ENCODE measurements at regions not wholly inside any gene's neighbourhood (a gene's known extent, or its start where the extent isn't known, plus 50 kb on each side); places are given as distances from the start of the nearest gene placed in this dataset.

GRCh38 chr2:121160366-121160765 lies 124.6 kb downstream of the TFCP2L1 start:
- no peak for TF ChIP-seq POLR2AphosphoS5 (IDR thresholded peaks at IDR 0.05)
- TF ChIP-seq POLR2A (IDR thresholded peaks at IDR 0.05) = no peak
- no peak for TF ChIP-seq CTCF (IDR thresholded peaks at IDR 0.05)

Measured in stomach (tissue), 4 donors.